B cell (primary cell): ENCODE measurements at regions not wholly inside any gene's neighbourhood (a gene's known extent, or its start where the extent isn't known, plus 50 kb on each side); places are given as distances from the start of the nearest gene placed in this dataset.
"Not testable (repeated sequence)": the region's sequence is repeated elsewhere in the genome, so short reads cannot be mapped to it uniquely, and the experiment has no call there.

ENCODE experiments used
- ATAC-seq: fragments of 200-7000 bp; cut with Tn5 transposase; one replicate; pipeline ENCODE4 v1.10.0; 2021; ENCODE audit warnings: low read depth, mild to moderate bottlenecking, moderate number of reproducible peaks, moderate library complexity
- CTCF ChIA-PET: fragments of 350-600 bp; sonication (Branson Sonifier 250); formaldehyde crosslinking; loops from one replicate; lab custom pipeline; 2021; ENCODE audit warnings: antibody characterized with exemption, inconsistent platforms; lab: Charles Lee
- POLR2A ChIA-PET: fragments of 350-600 bp; sonication (Branson Sonifier 250); formaldehyde crosslinking; loops from one replicate; lab custom pipeline; 2021; ENCODE audit warnings: antibody characterized with exemption; lab: Charles Lee
- DNase-seq: peaks from one replicate; pipeline ENCODE4 v3.0.0; 2013
- H2AFZ ChIP-seq: 2 replicates; pipeline ENCODE4 v1.6.1; 2012; ENCODE audit warnings: mild to moderate bottlenecking, low read depth, low read length; ENCODE audit not compliant: insufficient read depth, poor library complexity, severe bottlenecking
- H3K27ac ChIP-seq, 2 donors: 1 replicate in 1 of 2; 2 replicates in 1 of 2; pipeline ENCODE4 v1.5.1; 2012 to 2013; ENCODE audit warnings: low read length in 2 of 2, mild to moderate bottlenecking in 2 of 2, moderate library complexity in 1 of 2
- H3K27me3 ChIP-seq, 4 experiments: fragments of 200-600 bp in 1 of 4; sonication (generic) in 1 of 4; replicated peaks in 1 of 4; 1 replicate in 2 of 4; 2 replicates in 2 of 4; pipeline versions ENCODE4 v1.6.1 to v1.7.0; 2013 to 2016; ENCODE audit warnings: low read length in 3 of 4, mild to moderate bottlenecking in 2 of 4, mixed read lengths in 1 of 4, moderate library complexity in 1 of 4; ENCODE audit not compliant: insufficient read depth in 4 of 4, control insufficient read depth in 3 of 4; ENCODE audit errors: control extremely low read depth in 1 of 4
- H3K36me3 ChIP-seq, 2 experiments: replicated peaks in 1 of 2; 1 replicate in 1 of 2; 2 replicates in 1 of 2; pipeline versions ENCODE4 v1.6.1 to v1.7.1; 2013; ENCODE audit warnings: low read length in 1 of 2; ENCODE audit not compliant: insufficient read depth in 2 of 2, control insufficient read depth in 1 of 2; ENCODE audit errors: control extremely low read depth in 1 of 2, extremely low read depth in 1 of 2
- H3K4me1 ChIP-seq, 2 donors: fragments of 200-600 bp in 1 of 2; sonication (generic) in 1 of 2; 1 replicate in 1 of 2; 2 replicates in 1 of 2; pipeline versions ENCODE4 v1.5.1 to v1.6.1; 2013 to 2017; ENCODE audit warnings: low read length in 2 of 2; ENCODE audit not compliant: control insufficient read depth in 2 of 2, insufficient read depth in 2 of 2
- H3K4me2 ChIP-seq: replicated peaks from 2 replicates; pipeline ENCODE3; 2012; ENCODE audit warnings: mild to moderate bottlenecking, low read depth, low read length; ENCODE audit not compliant: poor library complexity, severe bottlenecking
- H3K4me3 ChIP-seq, 5 experiments: fragments of 200-600 bp in 1 of 5; sonication (generic) in 1 of 5; 1 replicate in 3 of 5; 2 replicates in 2 of 5; pipeline versions ENCODE4 v1.5.1 to v1.7.0; 2011 to 2016; ENCODE audit warnings: low read length in 4 of 5, mild to moderate bottlenecking in 4 of 5, low read depth in 2 of 5, control low read depth in 1 of 5, moderate library complexity in 1 of 5; ENCODE audit not compliant: insufficient read depth in 1 of 5; ENCODE audit errors: control extremely low read depth in 1 of 5, extremely low read depth in 1 of 5
- H3K79me2 ChIP-seq: fragments of 200-600 bp; sonication (generic); one replicate; pipeline ENCODE4 v1.6.0; 2016; ENCODE audit warnings: low read length; ENCODE audit not compliant: control insufficient read depth, insufficient read depth
- H3K9ac ChIP-seq: fragments of 200-600 bp; sonication (generic); 2 replicates; pipeline ENCODE4 v1.6.1; 2017; ENCODE audit warnings: mild to moderate bottlenecking, low read length, moderate library complexity
- H3K9me3 ChIP-seq, 3 donors: one replicate each; pipeline versions ENCODE4 v1.6.1 to v1.7.1; 2013; ENCODE audit warnings: low read length in 2 of 3; ENCODE audit not compliant: control insufficient read depth in 2 of 3, insufficient read depth in 1 of 3; ENCODE audit errors: control extremely low read depth in 1 of 3
- H4K20me1 ChIP-seq: 2 replicates; pipeline ENCODE4 v1.6.0; 2012; ENCODE audit warnings: mild to moderate bottlenecking, low read length; ENCODE audit not compliant: insufficient read depth, control insufficient read depth, poor library complexity, severe bottlenecking
- H3K27ac Mint-ChIP-seq: one replicate; pipeline ENCODE4 v1.8.0; 2021; ENCODE audit warnings: mixed read lengths
- H3K27me3 Mint-ChIP-seq: one replicate; pipeline ENCODE4 v1.8.0; 2021; ENCODE audit warnings: mixed read lengths
- H3K4me1 Mint-ChIP-seq: one replicate; pipeline ENCODE4 v1.8.0; 2021; ENCODE audit warnings: mixed read lengths
- H3K4me3 Mint-ChIP-seq: one replicate; pipeline ENCODE4 v1.8.0; 2021; ENCODE audit warnings: mixed read lengths
- H3K9me3 Mint-ChIP-seq: one replicate; pipeline ENCODE4 v1.8.0; 2022; ENCODE audit warnings: mixed read lengths; ENCODE audit not compliant: insufficient read depth
- EZH2 ChIP-seq: IDR thresholded peaks from 2 replicates; pipeline ENCODE4 v1.6.1; 2012; ENCODE audit warnings: borderline replicate concordance, low read depth, mild to moderate bottlenecking, moderate library complexity, low read length; ENCODE audit not compliant: insufficient read depth, poor library complexity, severe bottlenecking
- WGBS: methylation state at CpG from one replicate; pipeline ENCODE4 v1.1.5; 2013; ENCODE audit warnings: missing lambda C conversion rate; ENCODE audit not compliant: insufficient coverage; 5-methylcytosine and 5-hydroxymethylcytosine counted together
- intact Hi-C: fragments of 100-400 bp; cut with micrococcal nuclease; formaldehyde crosslinking; loops from one replicate; pipeline ENCODE4 v1.10.0; 2022
- TF ChIP-seq, protein P1 (sequence below): fragments of 200-600 bp; IDR thresholded peaks from one replicate; pipeline ENCODE4 v1.8.0; 2022; ENCODE audit warnings: antibody characterized with exemption, mild to moderate bottlenecking

DNA sequence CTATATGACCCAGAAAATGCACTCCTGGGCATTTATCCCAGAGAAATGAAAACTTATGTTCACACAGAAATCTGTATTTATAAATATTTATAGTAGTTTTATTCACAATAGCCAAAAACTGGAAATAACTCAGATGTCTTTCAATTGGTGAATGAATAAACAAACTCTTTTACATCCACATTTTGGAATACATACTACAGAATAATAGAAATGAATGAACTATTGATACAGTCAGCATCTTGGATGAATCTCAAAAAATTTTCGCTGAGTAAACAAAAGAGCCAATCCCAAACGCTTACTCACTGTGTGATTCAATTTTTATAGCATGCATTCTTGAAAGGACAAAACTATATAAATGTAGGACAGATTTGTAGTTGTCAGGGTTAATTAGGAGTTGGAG lies 75.1 kb upstream of the HTR2C start:
- H3K4me3 Mint-ChIP-seq: no peak overlapping the region
- ChIA-PET CTCF (interaction anchor here (0.6 kb wide), 1 partner anchor 351 kb away, joined by 3 read pairs; no protein-coding TSS in a partner anchor), POLR2A (no interaction called here)

DNA sequence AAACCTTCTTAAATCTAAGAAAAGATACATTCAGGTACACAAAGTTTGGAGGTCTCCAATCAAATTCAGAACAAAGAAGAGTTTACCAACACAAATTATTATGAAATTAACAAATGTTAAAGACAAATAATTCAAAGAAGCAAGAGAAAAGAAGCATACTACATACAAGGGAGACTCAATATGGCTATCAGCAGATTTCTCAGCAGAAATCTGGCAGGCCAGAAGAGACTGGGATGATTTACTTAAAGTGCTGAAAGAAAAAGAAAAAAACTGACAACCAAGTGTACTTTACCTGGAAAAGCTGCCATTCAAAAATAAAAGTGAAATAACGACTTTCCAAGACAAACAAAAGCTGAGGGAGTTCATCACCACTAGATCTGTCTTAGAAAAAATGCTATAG lies 64.4 kb upstream of the HTR2C start:
- Histone ChIP-seq H3K27me3 (no peaks in the 10 kb centered on the region), H2AFZ (no peak overlapping the region), H4K20me1 (no peaks in the 10 kb centered on the region), H3K9ac (no peak overlapping the region), H3K9me3 (peaks cover 0 to 6% (median 0%) of the 10 kb centered on the region in 3 donors), H3K79me2 (no peaks in the 10 kb centered on the region), H3K4me1 (no peaks in the 10 kb centered on the region), H3K27ac (no peak overlapping the region), H3K4me3 (no peak overlapping the region), H3K36me3 (no peaks in the 10 kb centered on the region), H3K4me2 (no peak overlapping the region)
- ChIA-PET CTCF (no interaction called here), POLR2A (no interaction called here)
- H3K9me3 Mint-ChIP-seq: peaks cover 2% of the 10 kb centered on the region
- ATAC-seq (no peak), DNase-seq (no peak)
- TF ChIP-seq, protein P1, sequence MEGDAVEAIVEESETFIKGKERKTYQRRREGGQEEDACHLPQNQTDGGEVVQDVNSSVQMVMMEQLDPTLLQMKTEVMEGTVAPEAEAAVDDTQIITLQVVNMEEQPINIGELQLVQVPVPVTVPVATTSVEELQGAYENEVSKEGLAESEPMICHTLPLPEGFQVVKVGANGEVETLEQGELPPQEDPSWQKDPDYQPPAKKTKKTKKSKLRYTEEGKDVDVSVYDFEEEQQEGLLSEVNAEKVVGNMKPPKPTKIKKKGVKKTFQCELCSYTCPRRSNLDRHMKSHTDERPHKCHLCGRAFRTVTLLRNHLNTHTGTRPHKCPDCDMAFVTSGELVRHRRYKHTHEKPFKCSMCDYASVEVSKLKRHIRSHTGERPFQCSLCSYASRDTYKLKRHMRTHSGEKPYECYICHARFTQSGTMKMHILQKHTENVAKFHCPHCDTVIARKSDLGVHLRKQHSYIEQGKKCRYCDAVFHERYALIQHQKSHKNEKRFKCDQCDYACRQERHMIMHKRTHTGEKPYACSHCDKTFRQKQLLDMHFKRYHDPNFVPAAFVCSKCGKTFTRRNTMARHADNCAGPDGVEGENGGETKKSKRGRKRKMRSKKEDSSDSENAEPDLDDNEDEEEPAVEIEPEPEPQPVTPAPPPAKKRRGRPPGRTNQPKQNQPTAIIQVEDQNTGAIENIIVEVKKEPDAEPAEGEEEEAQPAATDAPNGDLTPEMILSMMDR: no peak
- no peak for TF ChIP-seq EZH2
- no CpG with 5 or more reads among the region's 1 CpG for WGBS
- H3K4me1 Mint-ChIP-seq: no peaks in the 10 kb centered on the region
- intact Hi-C loops: no loop called here
- no peaks in the 10 kb centered on the region for H3K27me3 Mint-ChIP-seq
- no peak overlapping the region for H3K4me3 Mint-ChIP-seq
- no peak overlapping the region for H3K27ac Mint-ChIP-seq

More for the DNA sequence above, 75.1 kb upstream of the HTR2C start:
- Histone ChIP-seq H3K36me3 (no peaks in the 10 kb centered on the region), H3K79me2 (no peaks in the 10 kb centered on the region), H3K9me3 (no peaks in the 10 kb centered on the region), H3K27ac (no peak overlapping the region), H2AFZ (no peak overlapping the region), H3K4me1 (no peaks in the 10 kb centered on the region), H4K20me1 (no peaks in the 10 kb centered on the region), H3K9ac (no peak overlapping the region), H3K4me3 (no peak overlapping the region), H3K4me2 (no peak overlapping the region), H3K27me3 (no peaks in the 10 kb centered on the region)
- H3K27me3 Mint-ChIP-seq: no peaks in the 10 kb centered on the region
- TF ChIP-seq, protein P1: no peak
- TF ChIP-seq EZH2: no peak
- DNase-seq: no peak
- ATAC-seq: no peak
- no peaks in the 10 kb centered on the region for H3K4me1 Mint-ChIP-seq
- no peaks in the 10 kb centered on the region for H3K9me3 Mint-ChIP-seq
- intact Hi-C loops: no loop called here
- H3K27ac Mint-ChIP-seq: no peak overlapping the region
- WGBS: no CpG with 5 or more reads among the region's 2 CpGs

- H3K4me3 Mint-ChIP-seq, H3K4me2 ChIP-seq, intact Hi-C loops, H3K9me3 Mint-ChIP-seq, H3K27me3 ChIP-seq, DNase-seq, ATAC-seq, H4K20me1 ChIP-seq, H3K36me3 ChIP-seq, H3K9ac ChIP-seq, H3K27me3 Mint-ChIP-seq, H2AFZ ChIP-seq, CTCF ChIA-PET, H3K4me1 ChIP-seq, POLR2A ChIA-PET, H3K4me1 Mint-ChIP-seq, H3K79me2 ChIP-seq, H3K4me3 ChIP-seq, H3K27ac ChIP-seq, H3K27ac Mint-ChIP-seq, H3K9me3 ChIP-seq: not testable (repeated sequence)
- WGBS: no CpG with 5 or more reads among the region's 2 CpGs
Observed at GRCh38 chrX:114520701-114521100, 63.2 kb upstream of the HTR2C start.
